ENCODE measurements at regions not wholly inside any gene's neighbourhood (a gene's known extent, or its start where the extent isn't known, plus 50 kb on each side); places are given as distances from the start of the nearest gene placed in this dataset.

DNA sequence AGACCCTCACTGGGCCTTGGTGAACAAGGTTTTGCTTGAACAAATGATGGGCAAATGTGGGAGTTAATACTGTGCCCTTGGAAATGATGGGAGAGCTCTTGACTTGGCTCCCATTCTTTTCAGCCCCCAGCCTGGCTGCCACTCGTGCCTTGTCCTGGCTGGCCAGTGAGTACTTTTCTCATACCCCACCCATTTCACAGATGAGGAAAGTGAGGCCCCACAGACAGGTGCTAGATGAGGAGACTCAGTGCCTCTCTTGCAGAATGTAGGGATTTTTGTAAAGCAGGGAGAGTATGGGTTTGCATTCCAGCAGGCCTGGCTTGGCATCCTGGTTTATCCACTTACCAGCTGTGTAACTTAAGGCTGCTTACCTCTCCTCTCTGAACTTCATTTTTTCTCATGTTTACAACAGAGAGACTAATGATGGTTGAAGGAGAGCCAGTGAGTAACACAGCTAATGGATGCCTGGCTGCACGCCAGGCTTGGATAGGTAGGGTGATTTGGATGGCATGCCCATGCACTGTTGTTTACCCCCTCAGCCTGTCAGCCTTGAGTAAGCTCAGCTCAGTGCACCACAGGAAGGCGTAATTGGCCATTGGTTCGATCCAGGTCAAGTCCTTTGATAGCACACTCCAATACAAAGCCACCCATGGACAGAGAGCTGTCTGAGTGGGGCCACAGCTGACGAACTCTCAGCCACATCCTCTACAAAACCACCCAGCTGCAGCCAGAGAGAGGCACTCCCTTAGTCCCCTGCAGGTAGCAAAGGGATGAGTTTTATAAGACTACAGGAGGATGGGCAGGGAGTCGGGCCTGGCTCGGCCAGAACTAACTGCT is 436.8 kb downstream of the RPS24 start:
- Histone ChIP-seq H3K4me1 (no peaks in the 10 kb centered on the region), H3K4me3 (no peak overlapping the region), H3K27ac (no peak overlapping the region), H3K36me3 (no peaks in the 10 kb centered on the region), H3K27me3 (no peaks in the 10 kb centered on the region), H3K9me3 (no peaks in the 10 kb centered on the region)
- no peak for TF ChIP-seq CTCF (IDR thresholded peaks at IDR 0.05)
- no peak for TF ChIP-seq POLR2AphosphoS5 (IDR thresholded peaks at IDR 0.05)
- TF ChIP-seq EP300 (IDR thresholded peaks at IDR 0.05) = no peak
- ATAC-seq (ENCODE audit: low FRiP score in 2 of 2) (peak in 1 of 2 donors; percentile 32), DNase-seq (no peak)
- WGBS, 2 donors = 78 to 84% methylated on average over 2 to 7 of the region's 7 CpGs

DNA sequence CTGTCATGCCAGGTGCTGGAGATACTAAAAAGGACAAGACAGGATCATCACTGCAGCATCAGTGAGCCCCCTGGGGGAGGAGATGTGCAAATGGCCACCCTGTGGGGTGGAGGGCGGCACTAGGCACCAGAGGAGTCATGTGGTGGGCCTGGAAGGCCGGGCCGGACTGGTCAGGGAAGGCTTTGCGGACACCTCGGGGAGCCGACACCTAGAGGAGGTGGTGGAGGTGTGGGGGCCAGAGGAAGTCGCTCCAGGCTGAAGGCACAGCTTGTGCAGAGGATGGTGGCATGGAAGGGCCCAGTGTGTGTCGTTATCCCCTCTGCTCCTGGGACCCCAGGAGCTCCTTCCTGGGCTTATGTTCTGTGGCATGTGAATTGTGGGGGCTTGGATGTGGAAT is 437.7 kb downstream of the RPS24 start:
- peak in 1 of 2 donors; percentile 54 for DNase-seq

DNA sequence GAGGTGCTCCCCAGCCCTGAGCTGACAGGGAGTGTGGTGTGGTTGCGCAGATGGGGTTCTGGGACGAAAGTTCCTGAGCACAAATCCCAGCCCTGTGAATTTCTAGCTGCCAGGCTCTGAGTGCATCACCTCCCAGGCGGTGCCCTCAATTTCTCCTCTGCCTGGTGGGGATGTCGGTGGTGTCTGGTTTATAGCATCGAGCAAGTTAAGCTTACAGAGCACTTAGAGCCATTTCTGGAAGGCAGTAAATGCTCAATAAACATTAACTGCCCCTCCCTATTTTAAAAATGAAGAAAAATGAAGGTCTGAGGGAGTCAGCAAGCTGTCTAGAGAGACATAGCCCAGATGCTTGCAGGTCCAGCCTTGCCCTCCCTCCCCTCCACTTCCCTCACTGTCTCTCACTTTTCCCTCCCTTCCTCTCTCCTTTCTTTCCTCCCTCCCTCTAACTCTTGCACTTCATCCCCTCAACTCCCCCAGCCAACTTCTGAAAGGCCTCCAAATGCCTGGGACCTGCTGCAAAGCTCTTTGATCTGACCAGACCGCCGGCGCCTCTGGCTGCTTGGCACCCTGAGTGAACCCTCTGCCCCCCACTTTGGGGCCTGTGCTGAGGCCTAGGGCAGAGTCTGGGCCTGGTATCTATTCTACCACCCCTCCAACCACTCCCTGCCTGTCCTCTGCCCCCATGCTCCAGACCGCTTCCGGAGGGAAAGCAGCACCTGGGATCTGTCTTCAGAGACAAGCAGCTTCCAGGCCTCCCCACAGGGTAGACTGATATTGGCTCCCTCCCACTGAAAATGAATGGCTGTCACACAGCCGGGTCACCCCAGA is 438.3 kb downstream of the RPS24 start:
- no peak overlapping the region for H3K4me3 ChIP-seq
- 83 to 88% methylated on average over 10 to 11 of the region's 11 CpGs for WGBS, 2 donors
- DNase-seq = no peak
- H3K4me1 ChIP-seq = no peaks in the 10 kb centered on the region
- TF ChIP-seq POLR2A (IDR thresholded peaks at IDR 0.05) (no peak), CTCF (IDR thresholded peaks at IDR 0.05) (no peak)
- peak; percentile 10 to 12 for ATAC-seq (ENCODE audit: low FRiP score in 2 of 2)
- no peaks in the 10 kb centered on the region for H3K36me3 ChIP-seq
- no peaks in the 10 kb centered on the region for H3K27me3 ChIP-seq
- H3K9me3 ChIP-seq = no peaks in the 10 kb centered on the region
- H3K27ac ChIP-seq = no peak overlapping the region

More for the DNA sequence above, 437.7 kb downstream of the RPS24 start:
- TF ChIP-seq CTCF (IDR thresholded peaks at IDR 0.05) (no peak), POLR2AphosphoS5 (IDR thresholded peaks at IDR 0.05) (no peak), POLR2A (IDR thresholded peaks at IDR 0.05) (no peak), EP300 (IDR thresholded peaks at IDR 0.05) (no peak)
- H3K27ac ChIP-seq = no peak overlapping the region
- no peaks in the 10 kb centered on the region for H3K9me3 ChIP-seq
- no peaks in the 10 kb centered on the region for H3K4me1 ChIP-seq
- no peaks in the 10 kb centered on the region for H3K27me3 ChIP-seq
- no peaks in the 10 kb centered on the region for H3K36me3 ChIP-seq
- no peak for ATAC-seq (ENCODE audit: low FRiP score in 2 of 2)
- 85 to 96% methylated on average over 4 to 8 of the region's 8 CpGs for WGBS, 2 donors
- no peak overlapping the region for H3K4me3 ChIP-seq

- DNase-seq (no peak), ATAC-seq (ENCODE audit: low FRiP score in 2 of 2) (no peak)
- no peak for TF ChIP-seq POLR2A (IDR thresholded peaks at IDR 0.05)
- TF ChIP-seq POLR2AphosphoS5 (IDR thresholded peaks at IDR 0.05) = no peak
- TF ChIP-seq CTCF (IDR thresholded peaks at IDR 0.05) = no peak
- TF ChIP-seq EP300 (IDR thresholded peaks at IDR 0.05) = no peak
- Histone ChIP-seq H3K36me3 (no peaks in the 10 kb centered on the region), H3K4me3 (no peak overlapping the region), H3K4me1 (no peaks in the 10 kb centered on the region), H3K27ac (no peak overlapping the region), H3K27me3 (no peaks in the 10 kb centered on the region), H3K9me3 (no peaks in the 10 kb centered on the region)
- 74 to 97% methylated on average over 3 to 7 of the region's 7 CpGs for WGBS, 2 donors
Observed at GRCh38 chr10:78472551-78472890, 438.9 kb downstream of the RPS24 start.
